ENCODE measurements at regions not wholly inside any gene's neighbourhood (a gene's known extent, or its start where the extent isn't known, plus 50 kb on each side); places are given as distances from the start of the nearest gene placed in this dataset.

- Histone ChIP-seq H3K9ac (ENCODE audit: low read depth in 1 of 2, low read length in 2 of 2) (no peak overlapping the region), H3K9me3 (ENCODE audit: control insufficient read depth in 2 of 2, low read length in 2 of 2) (no peaks in the 10 kb centered on the region), H3K4me1 (ENCODE audit: control insufficient read depth in 2 of 2, insufficient read depth in 2 of 2, low read length in 2 of 2) (no peaks in the 10 kb centered on the region), H3K4me3 (ENCODE audit: low read length in 2 of 2) (no peak overlapping the region), H3K36me3 (ENCODE audit: control insufficient read depth in 2 of 2, insufficient read depth in 2 of 2, low read length in 2 of 2) (no peaks in the 10 kb centered on the region), H3K27ac (ENCODE audit: low read depth in 2 of 2, low read length in 2 of 2) (no peak overlapping the region), H3K27me3 (ENCODE audit: control insufficient read depth in 2 of 2, insufficient read depth in 2 of 2, low read length in 2 of 2) (no peaks in the 10 kb centered on the region)
Observed at GRCh38 chr10:106436123-106436715, 728.3 kb downstream of the SORCS1 start.

- H3K4me3 ChIP-seq (ENCODE audit: low read length in 2 of 2): no peak overlapping the region
- no peak overlapping the region for H3K9ac ChIP-seq (ENCODE audit: low read depth in 1 of 2, low read length in 2 of 2)
- no peaks in the 10 kb centered on the region for H3K36me3 ChIP-seq (ENCODE audit: control insufficient read depth in 2 of 2, insufficient read depth in 2 of 2, low read length in 2 of 2)
- H3K27ac ChIP-seq (ENCODE audit: low read depth in 2 of 2, low read length in 2 of 2): no peak overlapping the region
- H3K27me3 ChIP-seq (ENCODE audit: control insufficient read depth in 2 of 2, insufficient read depth in 2 of 2, low read length in 2 of 2): no peaks in the 10 kb centered on the region
- no peaks in the 10 kb centered on the region for H3K4me1 ChIP-seq (ENCODE audit: control insufficient read depth in 2 of 2, insufficient read depth in 2 of 2, low read length in 2 of 2)
- no peaks in the 10 kb centered on the region for H3K9me3 ChIP-seq (ENCODE audit: control insufficient read depth in 2 of 2, low read length in 2 of 2)
Observed at GRCh38 chr10:106435081-106435480, 729.4 kb downstream of the SORCS1 start.

GRCh38 chr10:106424981-106425380, 739.5 kb downstream of the SORCS1 start:
- Histone ChIP-seq H3K4me1 (ENCODE audit: control insufficient read depth in 2 of 2, insufficient read depth in 2 of 2, low read length in 2 of 2) (no peaks in the 10 kb centered on the region), H3K36me3 (ENCODE audit: control insufficient read depth in 2 of 2, insufficient read depth in 2 of 2, low read length in 2 of 2) (no peaks in the 10 kb centered on the region), H3K9ac (ENCODE audit: low read depth in 1 of 2, low read length in 2 of 2) (no peak overlapping the region), H3K9me3 (ENCODE audit: control insufficient read depth in 2 of 2, low read length in 2 of 2) (peaks cover 0 to 2% of the 10 kb centered on the region in 2 donors), H3K27ac (ENCODE audit: low read depth in 2 of 2, low read length in 2 of 2) (no peak overlapping the region), H3K27me3 (ENCODE audit: control insufficient read depth in 2 of 2, insufficient read depth in 2 of 2, low read length in 2 of 2) (no peaks in the 10 kb centered on the region), H3K4me3 (ENCODE audit: low read length in 2 of 2) (no peak overlapping the region)

- Histone ChIP-seq H3K27me3 (ENCODE audit: control insufficient read depth in 2 of 2, insufficient read depth in 2 of 2, low read length in 2 of 2) (no peaks in the 10 kb centered on the region), H3K9me3 (ENCODE audit: control insufficient read depth in 2 of 2, low read length in 2 of 2) (peaks cover 0 to 2% of the 10 kb centered on the region in 2 donors), H3K36me3 (ENCODE audit: control insufficient read depth in 2 of 2, insufficient read depth in 2 of 2, low read length in 2 of 2) (no peaks in the 10 kb centered on the region), H3K9ac (ENCODE audit: low read depth in 1 of 2, low read length in 2 of 2) (no peak overlapping the region), H3K4me1 (ENCODE audit: control insufficient read depth in 2 of 2, insufficient read depth in 2 of 2, low read length in 2 of 2) (no peaks in the 10 kb centered on the region), H3K27ac (ENCODE audit: low read depth in 2 of 2, low read length in 2 of 2) (no peak overlapping the region), H3K4me3 (ENCODE audit: low read length in 2 of 2) (no peak overlapping the region)
Observed at GRCh38 chr10:106424054-106424453, 740.5 kb downstream of the SORCS1 start.

- H3K27me3 ChIP-seq (ENCODE audit: control insufficient read depth in 2 of 2, insufficient read depth in 2 of 2, low read length in 2 of 2): no peaks in the 10 kb centered on the region
- H3K36me3 ChIP-seq (ENCODE audit: control insufficient read depth in 2 of 2, insufficient read depth in 2 of 2, low read length in 2 of 2): no peaks in the 10 kb centered on the region
- H3K9me3 ChIP-seq (ENCODE audit: control insufficient read depth in 2 of 2, low read length in 2 of 2): no peaks in the 10 kb centered on the region
- H3K4me3 ChIP-seq (ENCODE audit: low read length in 2 of 2): no peak overlapping the region
- H3K9ac ChIP-seq (ENCODE audit: low read depth in 1 of 2, low read length in 2 of 2): no peak overlapping the region
- no peaks in the 10 kb centered on the region for H3K4me1 ChIP-seq (ENCODE audit: control insufficient read depth in 2 of 2, insufficient read depth in 2 of 2, low read length in 2 of 2)
- no peak overlapping the region for H3K27ac ChIP-seq (ENCODE audit: low read depth in 2 of 2, low read length in 2 of 2)
Observed at GRCh38 chr10:106410331-106410730, 754.2 kb downstream of the SORCS1 start.

GRCh38 chr10:106405141-106405540, 759.4 kb downstream of the SORCS1 start:
- Histone ChIP-seq H3K4me3 (ENCODE audit: low read length in 2 of 2) (no peak overlapping the region), H3K9me3 (ENCODE audit: control insufficient read depth in 2 of 2, low read length in 2 of 2) (no peaks in the 10 kb centered on the region), H3K4me1 (ENCODE audit: control insufficient read depth in 2 of 2, insufficient read depth in 2 of 2, low read length in 2 of 2) (no peaks in the 10 kb centered on the region), H3K9ac (ENCODE audit: low read depth in 1 of 2, low read length in 2 of 2) (no peak overlapping the region), H3K27ac (ENCODE audit: low read depth in 2 of 2, low read length in 2 of 2) (no peak overlapping the region), H3K36me3 (ENCODE audit: control insufficient read depth in 2 of 2, insufficient read depth in 2 of 2, low read length in 2 of 2) (no peaks in the 10 kb centered on the region), H3K27me3 (ENCODE audit: control insufficient read depth in 2 of 2, insufficient read depth in 2 of 2, low read length in 2 of 2) (no peaks in the 10 kb centered on the region)

GRCh38 chr10:106402458-106402857, 762.0 kb downstream of the SORCS1 start:
- Histone ChIP-seq H3K4me1 (ENCODE audit: control insufficient read depth in 2 of 2, insufficient read depth in 2 of 2, low read length in 2 of 2) (no peaks in the 10 kb centered on the region), H3K9me3 (ENCODE audit: control insufficient read depth in 2 of 2, low read length in 2 of 2) (no peaks in the 10 kb centered on the region), H3K4me3 (ENCODE audit: low read length in 2 of 2) (no peak overlapping the region), H3K36me3 (ENCODE audit: control insufficient read depth in 2 of 2, insufficient read depth in 2 of 2, low read length in 2 of 2) (no peaks in the 10 kb centered on the region), H3K27ac (ENCODE audit: low read depth in 2 of 2, low read length in 2 of 2) (no peak overlapping the region), H3K27me3 (ENCODE audit: control insufficient read depth in 2 of 2, insufficient read depth in 2 of 2, low read length in 2 of 2) (no peaks in the 10 kb centered on the region), H3K9ac (ENCODE audit: low read depth in 1 of 2, low read length in 2 of 2) (no peak overlapping the region)

GRCh38 chr10:106401967-106402366, 762.5 kb downstream of the SORCS1 start:
- Histone ChIP-seq H3K27ac (ENCODE audit: low read depth in 2 of 2, low read length in 2 of 2) (no peak overlapping the region), H3K9me3 (ENCODE audit: control insufficient read depth in 2 of 2, low read length in 2 of 2) (no peaks in the 10 kb centered on the region), H3K36me3 (ENCODE audit: control insufficient read depth in 2 of 2, insufficient read depth in 2 of 2, low read length in 2 of 2) (no peaks in the 10 kb centered on the region)

GRCh38 chr10:106401161-106401560, 763.3 kb downstream of the SORCS1 start:
- H3K4me1 ChIP-seq (ENCODE audit: control insufficient read depth in 2 of 2, insufficient read depth in 2 of 2, low read length in 2 of 2): no peaks in the 10 kb centered on the region
- H3K36me3 ChIP-seq (ENCODE audit: control insufficient read depth in 2 of 2, insufficient read depth in 2 of 2, low read length in 2 of 2): no peaks in the 10 kb centered on the region
- H3K9me3 ChIP-seq (ENCODE audit: control insufficient read depth in 2 of 2, low read length in 2 of 2): no peaks in the 10 kb centered on the region
- H3K27me3 ChIP-seq (ENCODE audit: control insufficient read depth in 2 of 2, insufficient read depth in 2 of 2, low read length in 2 of 2): no peaks in the 10 kb centered on the region
- no peak overlapping the region for H3K9ac ChIP-seq (ENCODE audit: low read depth in 1 of 2, low read length in 2 of 2)
- H3K4me3 ChIP-seq (ENCODE audit: low read length in 2 of 2): no peak overlapping the region
- H3K27ac ChIP-seq (ENCODE audit: low read depth in 2 of 2, low read length in 2 of 2): no peak overlapping the region

More at GRCh38 chr10:106401967-106402366, 762.5 kb downstream of the SORCS1 start:
- H3K9ac ChIP-seq (ENCODE audit: low read depth in 1 of 2, low read length in 2 of 2): no peak overlapping the region
- no peaks in the 10 kb centered on the region for H3K27me3 ChIP-seq (ENCODE audit: control insufficient read depth in 2 of 2, insufficient read depth in 2 of 2, low read length in 2 of 2)
- no peaks in the 10 kb centered on the region for H3K4me1 ChIP-seq (ENCODE audit: control insufficient read depth in 2 of 2, insufficient read depth in 2 of 2, low read length in 2 of 2)
- no peak overlapping the region for H3K4me3 ChIP-seq (ENCODE audit: low read length in 2 of 2)

- Histone ChIP-seq H3K9me3 (ENCODE audit: control insufficient read depth in 2 of 2, low read length in 2 of 2) (no peaks in the 10 kb centered on the region), H3K9ac (ENCODE audit: low read depth in 1 of 2, low read length in 2 of 2) (no peak overlapping the region), H3K36me3 (ENCODE audit: control insufficient read depth in 2 of 2, insufficient read depth in 2 of 2, low read length in 2 of 2) (no peaks in the 10 kb centered on the region), H3K4me3 (ENCODE audit: low read length in 2 of 2) (no peak overlapping the region), H3K27me3 (ENCODE audit: control insufficient read depth in 2 of 2, insufficient read depth in 2 of 2, low read length in 2 of 2) (no peaks in the 10 kb centered on the region), H3K27ac (ENCODE audit: low read depth in 2 of 2, low read length in 2 of 2) (no peak overlapping the region), H3K4me1 (ENCODE audit: control insufficient read depth in 2 of 2, insufficient read depth in 2 of 2, low read length in 2 of 2) (no peaks in the 10 kb centered on the region)
Observed at GRCh38 chr10:106399112-106399511, 765.4 kb downstream of the SORCS1 start.

- Histone ChIP-seq H3K4me3 (ENCODE audit: low read length in 2 of 2) (no peak overlapping the region), H3K27ac (ENCODE audit: low read depth in 2 of 2, low read length in 2 of 2) (no peak overlapping the region), H3K9me3 (ENCODE audit: control insufficient read depth in 2 of 2, low read length in 2 of 2) (no peaks in the 10 kb centered on the region), H3K36me3 (ENCODE audit: control insufficient read depth in 2 of 2, insufficient read depth in 2 of 2, low read length in 2 of 2) (no peaks in the 10 kb centered on the region), H3K4me1 (ENCODE audit: control insufficient read depth in 2 of 2, insufficient read depth in 2 of 2, low read length in 2 of 2) (no peaks in the 10 kb centered on the region), H3K27me3 (ENCODE audit: control insufficient read depth in 2 of 2, insufficient read depth in 2 of 2, low read length in 2 of 2) (no peaks in the 10 kb centered on the region), H3K9ac (ENCODE audit: low read depth in 1 of 2, low read length in 2 of 2) (no peak overlapping the region)
Observed at GRCh38 chr10:106396192-106396591, 768.3 kb downstream of the SORCS1 start.

Data from mucosa of rectum (tissue), 2 donors.